Sigmoid colon (tissue), 4 donors: ENCODE measurements at regions not wholly inside any gene's neighbourhood (a gene's known extent, or its start where the extent isn't known, plus 50 kb on each side); places are given as distances from the start of the nearest gene placed in this dataset.

Experiments used
- EP300 ChIP-seq, 4 donors: sonication (generic); formaldehyde crosslinking; IDR thresholded peaks; one replicate each; pipeline ENCODE4 v1.6.1; 2017; ENCODE audit warnings: antibody characterized with exemption in 4 of 4
- POLR2A ChIP-seq, 2 donors: fragments of 450-650 bp; IDR thresholded peaks; one replicate each; pipeline ENCODE4 v1.6.1; 2016; ENCODE audit warnings: antibody characterized with exemption in 2 of 2, mild to moderate bottlenecking in 2 of 2, moderate library complexity in 2 of 2
- POLR2AphosphoS5 ChIP-seq, 4 donors: sonication (generic); formaldehyde crosslinking; IDR thresholded peaks; one replicate each; pipeline ENCODE4 v1.6.1; 2017; ENCODE audit warnings: antibody characterized with exemption in 4 of 4
- TF ChIP-seq, protein P1 (sequence below), 4 experiments: fragments of 450-650 bp in 3 of 4; fragments of 200-600 bp in 1 of 4; IDR thresholded peaks; one replicate each; pipeline ENCODE4 v1.5.1; 2016 to 2019; ENCODE audit warnings: antibody characterized with exemption in 4 of 4, mild to moderate bottlenecking in 3 of 4, moderate library complexity in 2 of 4

DNA sequence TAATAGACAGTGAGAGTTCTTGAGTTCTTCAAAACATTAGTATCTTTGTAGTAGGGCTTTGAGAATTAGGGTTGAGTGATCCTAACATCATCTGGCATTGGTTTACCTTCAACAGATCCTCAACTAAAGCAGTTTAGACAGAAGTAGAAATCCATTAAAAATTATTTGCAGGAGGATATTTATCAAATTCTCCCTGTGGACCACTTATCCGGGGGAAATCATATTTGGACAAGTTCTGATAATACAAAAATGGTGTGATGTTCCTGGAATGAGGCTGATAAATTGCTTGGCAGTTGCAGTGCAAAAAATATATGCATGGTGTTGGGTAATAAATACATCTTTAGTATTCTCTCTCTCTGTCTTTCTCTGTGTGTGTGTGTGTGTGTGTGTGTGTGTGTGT, 115.1 kb upstream of the CHODL start:
- TF ChIP-seq, protein P1, sequence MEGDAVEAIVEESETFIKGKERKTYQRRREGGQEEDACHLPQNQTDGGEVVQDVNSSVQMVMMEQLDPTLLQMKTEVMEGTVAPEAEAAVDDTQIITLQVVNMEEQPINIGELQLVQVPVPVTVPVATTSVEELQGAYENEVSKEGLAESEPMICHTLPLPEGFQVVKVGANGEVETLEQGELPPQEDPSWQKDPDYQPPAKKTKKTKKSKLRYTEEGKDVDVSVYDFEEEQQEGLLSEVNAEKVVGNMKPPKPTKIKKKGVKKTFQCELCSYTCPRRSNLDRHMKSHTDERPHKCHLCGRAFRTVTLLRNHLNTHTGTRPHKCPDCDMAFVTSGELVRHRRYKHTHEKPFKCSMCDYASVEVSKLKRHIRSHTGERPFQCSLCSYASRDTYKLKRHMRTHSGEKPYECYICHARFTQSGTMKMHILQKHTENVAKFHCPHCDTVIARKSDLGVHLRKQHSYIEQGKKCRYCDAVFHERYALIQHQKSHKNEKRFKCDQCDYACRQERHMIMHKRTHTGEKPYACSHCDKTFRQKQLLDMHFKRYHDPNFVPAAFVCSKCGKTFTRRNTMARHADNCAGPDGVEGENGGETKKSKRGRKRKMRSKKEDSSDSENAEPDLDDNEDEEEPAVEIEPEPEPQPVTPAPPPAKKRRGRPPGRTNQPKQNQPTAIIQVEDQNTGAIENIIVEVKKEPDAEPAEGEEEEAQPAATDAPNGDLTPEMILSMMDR (IDR thresholded peaks at IDR 0.05) = no peak
- TF ChIP-seq EP300 (IDR thresholded peaks at IDR 0.05) (no peak), POLR2A (IDR thresholded peaks at IDR 0.05) (no peak), POLR2AphosphoS5 (IDR thresholded peaks at IDR 0.05) (no peak)
